Activated CD4-positive, alpha-beta T cell treated with anti-CD3 and anti-CD28 coated beads for 48 hours (primary cell): ENCODE measurements at regions not wholly inside any gene's neighbourhood (a gene's known extent, or its start where the extent isn't known, plus 50 kb on each side); places are given as distances from the start of the nearest gene placed in this dataset.

ENCODE experiments used
- DNase-seq: peaks from one replicate; pipeline ENCODE4 v3.0.0-alpha.2; 2020

DNA sequence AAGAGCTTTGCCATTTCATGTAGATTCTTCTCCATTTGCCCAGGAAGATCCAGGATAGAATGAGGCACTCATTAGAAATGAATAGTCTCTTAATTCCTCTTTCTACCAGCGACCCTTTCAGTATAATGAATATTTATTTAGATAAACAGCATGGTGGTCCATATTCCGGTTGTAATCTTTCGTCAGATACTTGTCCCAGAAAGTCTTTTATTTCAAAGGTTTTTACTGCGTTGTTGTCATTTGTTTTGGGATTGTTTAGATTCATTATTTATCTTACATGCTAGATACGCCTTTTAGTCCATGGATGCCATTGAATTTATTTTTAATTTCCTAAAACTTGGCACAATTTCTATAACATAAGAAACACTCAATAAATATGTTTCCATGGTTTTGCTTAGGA lies 139.7 kb upstream of the FLRT2 start:
- no peak for DNase-seq

GRCh38 chr14:85391455-85391854 lies 138.5 kb upstream of the FLRT2 start:
- DNase-seq = no peak

DNA sequence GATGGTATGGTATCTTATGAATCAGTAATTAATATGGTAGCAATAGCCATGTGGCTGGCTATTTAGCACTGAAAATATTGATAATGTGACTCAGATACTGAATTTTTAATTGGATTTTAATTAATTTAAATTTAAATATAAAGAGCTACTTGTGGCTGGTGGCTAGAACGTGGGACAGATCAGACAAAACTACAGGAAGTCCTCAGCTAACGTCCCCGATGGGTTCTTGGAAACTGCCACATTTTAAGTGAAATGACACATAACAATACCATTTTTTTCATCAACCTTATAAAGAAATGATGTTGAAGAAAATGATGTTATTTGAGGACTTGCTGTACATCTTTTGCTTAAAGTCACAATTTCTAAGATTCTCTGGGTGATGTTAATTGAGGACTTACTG lies 138.1 kb upstream of the FLRT2 start:
- DNase-seq = no peak

DNA sequence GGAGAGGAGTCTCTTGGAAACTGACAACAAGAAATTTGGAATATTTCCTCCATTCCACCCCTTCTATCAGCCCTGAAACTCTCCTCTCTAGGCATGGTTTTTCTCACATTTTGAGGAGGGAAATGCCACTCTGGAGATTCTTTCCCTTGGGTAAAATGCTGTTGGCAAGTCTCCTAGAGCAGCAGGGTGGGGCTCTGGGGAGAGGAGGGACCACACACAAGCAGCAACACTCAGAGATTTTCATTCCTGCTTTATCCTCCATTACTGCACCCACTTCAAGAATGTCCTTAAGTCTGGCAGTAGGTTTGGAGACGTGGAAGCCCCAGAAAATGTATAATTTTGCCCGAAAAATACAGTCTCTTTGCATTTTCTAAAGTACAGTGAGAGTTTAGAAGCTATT lies 130.8 kb upstream of the FLRT2 start:
- no peak for DNase-seq

- DNase-seq = no peak
These were observed 129.3 kb upstream of the FLRT2 start for GRCh38 chr14:85400678-85401077.

DNA sequence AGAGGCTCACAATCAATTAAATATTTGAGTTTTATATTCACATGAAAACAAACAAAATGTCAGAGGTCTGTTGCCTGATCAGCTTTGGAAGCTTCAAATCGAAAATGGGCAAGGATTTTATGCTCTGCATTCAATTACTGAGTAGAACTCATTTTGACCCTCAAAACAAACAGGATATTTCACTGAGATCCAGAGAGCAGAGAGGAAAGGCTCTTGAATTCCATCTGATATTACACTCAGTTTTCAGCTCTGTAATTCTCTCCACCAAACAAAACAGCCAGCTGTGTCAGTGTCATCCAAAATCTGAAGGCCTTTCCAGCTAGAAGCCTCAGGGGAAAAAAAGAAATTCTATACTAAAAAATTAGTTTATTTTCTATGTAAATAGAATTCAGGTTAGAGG lies 128.6 kb upstream of the FLRT2 start:
- no peak for DNase-seq

DNA sequence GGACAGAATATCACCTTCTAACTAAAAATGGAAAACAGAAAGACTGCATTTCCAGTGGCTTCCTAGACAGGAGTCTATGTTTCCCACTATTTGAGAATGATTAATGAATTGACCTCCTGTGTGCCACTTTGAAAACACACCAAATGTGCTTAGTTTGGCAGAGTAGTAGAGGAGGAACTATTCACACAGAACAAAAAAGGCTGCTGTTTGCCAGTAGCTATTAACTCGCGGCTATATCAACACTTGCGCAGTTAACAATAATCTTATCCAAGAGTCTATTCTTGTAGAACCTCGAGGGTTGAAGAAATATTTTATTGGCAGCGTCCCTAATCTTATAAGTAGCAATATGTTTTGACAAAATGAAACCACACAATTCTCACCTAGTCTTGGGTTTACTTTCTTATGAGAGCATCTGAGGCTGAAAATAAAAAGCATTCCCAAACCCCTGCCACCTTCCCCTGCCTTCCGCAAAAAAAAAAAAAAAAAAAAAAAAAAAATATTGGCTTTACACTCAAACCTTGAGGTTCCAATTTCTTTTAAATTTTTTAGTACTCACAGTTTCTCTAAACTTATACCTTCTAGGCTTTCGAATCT lies 127.3 kb upstream of the FLRT2 start:
- no peak for DNase-seq

GRCh38 chr14:85409481-85410210 lies 120.3 kb upstream of the FLRT2 start:
- DNase-seq = no peak

- no peak for DNase-seq
These were observed 117.2 kb upstream of the FLRT2 start for GRCh38 chr14:85412756-85413155.

- DNase-seq = no peak
These were observed 116.0 kb upstream of the FLRT2 start for GRCh38 chr14:85413836-85414526.

DNA sequence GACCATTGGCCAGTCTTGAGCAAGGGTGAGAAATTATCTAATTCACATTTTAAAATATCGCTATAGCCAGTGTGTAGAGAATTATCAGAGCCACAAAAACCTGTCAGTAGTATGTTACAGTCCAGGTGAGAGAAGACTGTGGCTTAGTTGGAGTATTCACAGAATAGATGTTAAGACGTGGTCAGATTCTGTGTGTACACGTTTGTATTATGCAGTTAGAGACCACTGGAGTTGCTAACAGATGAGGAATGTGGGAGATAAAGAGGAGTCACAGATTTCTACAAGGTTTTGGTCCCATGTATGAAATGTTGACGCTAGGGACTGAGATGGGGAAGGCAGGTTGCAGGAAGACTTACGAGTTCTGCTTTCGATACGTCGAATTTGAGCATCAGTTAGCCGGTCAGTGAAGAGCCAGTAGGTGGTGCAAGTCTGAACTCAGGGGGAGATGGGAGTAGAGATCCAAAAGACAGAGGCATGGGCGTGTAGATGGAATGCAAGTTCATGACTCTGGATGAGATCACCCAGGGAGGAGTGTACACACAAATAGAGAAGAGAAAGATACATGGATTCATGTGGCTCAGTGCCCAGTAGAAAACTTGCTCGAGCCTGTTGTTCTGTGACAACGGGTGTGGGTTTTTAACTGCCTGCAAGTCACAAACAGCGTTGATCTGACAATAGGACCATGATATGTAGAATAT lies 114.8 kb upstream of the FLRT2 start:
- DNase-seq = no peak

DNA sequence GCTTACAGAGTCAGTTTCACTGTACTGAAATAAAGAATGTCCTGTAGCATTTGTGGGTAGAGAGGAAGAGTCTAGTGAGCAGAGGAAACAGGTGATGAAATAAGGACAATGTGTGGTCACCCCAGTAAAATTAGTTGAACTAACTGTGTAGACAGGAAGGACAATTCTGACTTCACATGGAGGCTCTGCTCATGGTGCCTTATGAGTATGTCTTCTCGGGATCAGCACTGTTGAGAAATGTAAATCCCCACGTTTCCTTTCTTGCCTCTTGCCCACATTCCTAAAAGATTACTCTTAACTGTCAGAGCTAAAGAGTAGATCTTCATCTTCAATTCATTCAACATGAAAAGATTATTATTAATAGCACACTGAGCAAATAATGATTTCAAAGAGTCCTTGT lies 113.2 kb upstream of the FLRT2 start:
- no peak for DNase-seq

DNA sequence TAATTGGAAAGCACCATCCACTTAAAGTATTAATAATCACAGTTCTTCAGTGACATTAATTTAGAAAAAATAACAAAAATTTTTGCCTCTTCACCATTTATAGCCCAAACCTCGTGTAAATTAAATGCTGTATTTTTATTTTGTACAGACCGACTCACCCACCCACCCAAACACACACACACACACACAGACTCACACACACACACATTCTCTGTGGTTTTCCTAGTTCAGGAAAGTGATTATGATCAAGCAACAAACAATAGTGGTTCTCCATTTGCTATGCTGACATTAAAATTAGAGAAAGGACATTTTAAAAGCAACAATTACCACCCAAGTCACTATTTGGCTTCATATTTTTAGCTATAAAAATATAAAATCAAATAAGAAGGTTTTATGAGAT lies 112.5 kb upstream of the FLRT2 start:
- no peak for DNase-seq

DNA sequence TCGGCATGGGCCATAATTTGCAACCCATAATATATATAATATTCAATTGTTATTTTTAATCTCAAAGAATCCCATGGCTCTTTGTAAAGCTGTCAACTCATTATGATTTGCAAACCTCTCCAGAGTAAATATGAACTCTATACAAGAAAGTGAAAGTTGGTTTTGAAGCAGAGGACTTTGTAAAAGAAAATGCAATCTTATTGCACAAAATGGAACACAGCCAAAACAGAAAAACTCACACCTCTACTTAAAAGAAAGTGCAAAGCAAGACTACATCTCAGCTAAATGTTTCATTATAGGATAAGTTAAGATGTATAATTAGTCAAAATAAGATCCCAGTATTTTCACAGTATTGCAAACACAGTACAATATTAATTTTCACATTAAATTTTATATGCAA lies 111.2 kb upstream of the FLRT2 start:
- no peak for DNase-seq

DNA sequence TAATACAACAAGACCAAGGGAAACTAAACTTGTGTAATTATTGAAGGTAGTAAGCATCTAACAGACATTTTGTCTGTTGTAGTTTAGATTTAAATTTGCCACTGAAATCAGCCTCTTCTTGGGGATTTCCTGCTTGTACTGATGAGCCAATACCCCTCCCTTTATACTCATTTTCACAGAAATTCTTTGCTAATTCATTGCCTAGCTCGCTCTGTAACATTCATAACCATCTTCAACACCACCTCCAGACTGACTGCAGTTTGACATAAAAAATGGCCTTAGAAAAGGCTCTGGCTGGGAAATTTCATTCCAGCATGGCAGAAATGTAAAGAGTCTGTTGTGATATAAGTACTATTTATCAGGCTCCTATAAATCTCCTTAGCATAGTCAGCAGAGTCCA lies 109.7 kb upstream of the FLRT2 start:
- DNase-seq = no peak

GRCh38 chr14:85420707-85421106 lies 109.2 kb upstream of the FLRT2 start:
- DNase-seq = no peak

DNA sequence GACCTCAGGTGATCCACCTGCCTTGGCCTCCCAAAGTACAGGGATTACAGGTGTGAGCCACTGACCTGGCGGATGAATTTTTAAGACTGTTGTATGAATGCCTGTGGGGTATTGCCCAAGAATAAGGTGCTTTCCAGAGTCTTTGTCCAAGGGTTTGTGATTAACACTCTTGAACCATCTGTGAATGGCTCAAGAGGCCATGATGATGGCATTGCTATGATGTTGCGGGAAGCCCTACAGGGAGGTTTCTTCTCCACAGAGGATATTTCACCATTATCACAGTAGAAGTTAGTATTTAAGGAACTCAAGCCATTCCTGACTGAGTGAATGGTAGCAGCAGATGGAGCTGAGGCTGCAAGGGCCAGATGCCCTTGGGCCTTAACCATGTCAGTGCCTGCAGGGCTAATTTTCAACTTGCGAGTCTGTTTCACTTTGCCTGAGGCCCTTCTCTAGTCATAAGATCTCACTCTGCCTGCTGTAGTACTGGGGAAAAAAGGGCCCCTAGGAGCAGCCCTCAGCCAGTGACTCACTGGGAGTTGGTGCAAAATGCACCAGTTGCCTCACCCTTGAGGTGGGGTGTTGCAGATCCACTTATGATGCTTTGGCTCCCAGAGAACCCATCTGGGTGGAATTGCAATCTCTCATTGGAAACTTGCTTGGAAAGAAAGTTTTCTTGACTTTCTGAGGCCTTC lies 108.6 kb upstream of the FLRT2 start:
- no peak for DNase-seq

- no peak for DNase-seq
These were observed 106.1 kb upstream of the FLRT2 start for GRCh38 chr14:85423889-85424288.

DNA sequence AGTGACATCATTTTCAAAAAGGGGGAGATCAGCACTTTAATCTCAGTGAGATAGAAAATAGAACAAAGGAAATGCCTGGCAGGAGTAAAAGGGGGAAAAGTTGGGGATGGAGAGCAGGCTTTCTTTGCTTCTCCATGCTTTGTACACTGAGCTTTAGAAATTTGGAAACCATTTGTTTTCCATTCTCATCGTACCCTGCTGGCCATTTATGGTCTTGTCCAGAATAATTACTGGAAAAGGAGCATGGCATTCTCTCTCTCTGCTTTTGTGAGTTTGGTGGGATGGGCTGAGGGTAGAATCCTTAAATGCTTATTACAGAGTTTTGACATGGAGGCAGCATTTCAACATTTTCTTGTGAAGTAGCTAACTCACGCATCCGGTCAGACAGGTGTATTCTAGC lies 104.4 kb upstream of the FLRT2 start:
- DNase-seq = no peak

GRCh38 chr14:85426068-85426935 lies 103.6 kb upstream of the FLRT2 start:
- DNase-seq = no peak

GRCh38 chr14:85428926-85429325 lies 101.0 kb upstream of the FLRT2 start:
- DNase-seq = no peak

DNA sequence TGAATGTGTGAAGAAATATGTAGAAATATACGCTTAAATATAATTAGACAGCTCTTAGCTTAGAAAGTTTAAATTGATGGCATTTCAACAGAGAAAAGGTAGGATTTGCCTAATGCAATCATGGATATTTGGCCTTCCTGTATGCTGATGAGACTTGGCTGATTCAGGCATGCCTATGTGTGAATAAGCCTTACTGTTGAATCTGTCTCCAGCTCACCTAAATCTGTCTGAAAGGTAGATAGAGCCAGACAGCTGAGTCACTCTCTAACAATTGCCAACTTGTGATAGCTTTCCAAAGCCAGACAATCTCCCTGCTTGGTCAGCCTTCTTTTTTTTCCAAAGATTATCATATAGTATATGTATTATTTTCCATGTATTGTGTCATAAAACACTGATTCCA lies 92.8 kb upstream of the FLRT2 start:
- DNase-seq = no peak
